GM23338 (cell line): ENCODE measurements at regions not wholly inside any gene's neighbourhood (a gene's known extent, or its start where the extent isn't known, plus 50 kb on each side); places are given as distances from the start of the nearest gene placed in this dataset.

Source experiments
- ATAC-seq: fragments of 200-7000 bp; cut with Tn5 transposase; 3 replicates; pipeline ENCODE4 v1.9.1; 2020
- DNase-seq: peaks from one replicate; pipeline ENCODE4 v3.0.0-alpha.2; 2015; ENCODE audit warnings: low spot score
- H2AFZ ChIP-seq: fragments of 200-600 bp; sonication (generic); 2 replicates; pipeline ENCODE4 v1.8.0; 2016; ENCODE audit warnings: antibody characterized with exemption, mild to moderate bottlenecking, moderate library complexity
- H3F3A ChIP-seq: fragments of 200-600 bp; sonication (generic); replicated peaks from 2 replicates; pipeline ENCODE4 v1.8.0; 2017; ENCODE audit warnings: antibody characterized with exemption, mixed run types, low read depth
- H3K27ac ChIP-seq: fragments of 200-600 bp; sonication (generic); 2 replicates; pipeline ENCODE4 v1.6.1; 2016; ENCODE audit warnings: low read depth
- H3K27me3 ChIP-seq: fragments of 200-600 bp; sonication (generic); 2 replicates; pipeline ENCODE4 v1.8.0; 2016; ENCODE audit warnings: mild to moderate bottlenecking, mixed run types, moderate library complexity; ENCODE audit not compliant: insufficient read depth
- H3K36me3 ChIP-seq: fragments of 200-600 bp; sonication (generic); 2 replicates; pipeline ENCODE4 v1.8.0; 2016; ENCODE audit warnings: mild to moderate bottlenecking; ENCODE audit not compliant: insufficient read depth
- H3K4me1 ChIP-seq: fragments of 200-600 bp; sonication (generic); 2 replicates; pipeline ENCODE4 v1.8.0; 2016; ENCODE audit warnings: mild to moderate bottlenecking, moderate library complexity; ENCODE audit not compliant: insufficient read depth
- H3K4me2 ChIP-seq: fragments of 200-600 bp; sonication (generic); 2 replicates; pipeline ENCODE4 v1.7.1; 2017; ENCODE audit warnings: mixed run types
- H3K4me3 ChIP-seq: fragments of 200-600 bp; sonication (generic); 2 replicates; pipeline ENCODE4 v1.6.1; 2016; ENCODE audit warnings: mixed run types
- H3K79me2 ChIP-seq: fragments of 200-600 bp; sonication (generic); replicated peaks from 2 replicates; pipeline ENCODE4 v1.8.0; 2017; ENCODE audit warnings: mild to moderate bottlenecking; ENCODE audit not compliant: insufficient read depth
- H3K9me2 ChIP-seq: fragments of 200-600 bp; sonication (generic); 2 replicates; pipeline ENCODE4 v1.8.0; 2017; ENCODE audit not compliant: insufficient read depth
- H4K20me1 ChIP-seq: fragments of 200-600 bp; sonication (generic); replicated peaks from 2 replicates; pipeline ENCODE4 v1.8.0; 2017; ENCODE audit warnings: mild to moderate bottlenecking; ENCODE audit not compliant: insufficient read depth
- H3K27ac Mint-ChIP-seq: 2 replicates; pipeline ENCODE4 v1.8.0; 2020; ENCODE audit warnings: inconsistent platforms, mild to moderate bottlenecking, moderate library complexity, mixed read lengths
- H3K27me3 Mint-ChIP-seq: 3 replicates; pipeline ENCODE4 v1.8.0; 2022; ENCODE audit warnings: low read depth, mild to moderate bottlenecking, moderate library complexity, mixed read lengths, inconsistent platforms; ENCODE audit not compliant: insufficient read depth, poor library complexity
- H3K36me3 Mint-ChIP-seq: 3 replicates; pipeline ENCODE4 v1.8.0; 2021; ENCODE audit warnings: low read depth, mild to moderate bottlenecking, inconsistent platforms, moderate library complexity, mixed read lengths
- H3K4me1 Mint-ChIP-seq: 3 replicates; pipeline ENCODE4 v1.8.0; 2020; ENCODE audit warnings: mild to moderate bottlenecking, inconsistent platforms, mixed read lengths
- H3K4me3 Mint-ChIP-seq: 3 replicates; pipeline ENCODE4 v1.8.0; 2021; ENCODE audit warnings: moderate library complexity, mild to moderate bottlenecking, inconsistent platforms, mixed read lengths
- H3K9me3 Mint-ChIP-seq: 3 replicates; pipeline ENCODE4 v1.8.0; 2020; ENCODE audit warnings: moderate library complexity, mild to moderate bottlenecking, inconsistent platforms, mixed read lengths
- CREB1 ChIP-seq: fragments of 250-450 bp; sonication (Bioruptor Pico); IDR thresholded peaks from 2 replicates; pipeline ENCODE4 v1.5.0; 2020; ENCODE audit warnings: low read depth, mild to moderate bottlenecking, moderate library complexity
- CTCF ChIP-seq, 2 experiments: fragments of 200-600 bp in 1 of 2; sonication (generic) in 1 of 2; conservative IDR thresholded peaks; 2 replicates each; pipeline versions ENCODE4 v1.5.1 to v1.6.1; 2016 to 2017; ENCODE audit warnings: antibody characterized with exemption in 2 of 2, low read depth in 2 of 2, mild to moderate bottlenecking in 2 of 2, moderate library complexity in 1 of 2
- JUNB ChIP-seq: IDR thresholded peaks from one replicate; pipeline ENCODE4 v1.6.1; 2016; ENCODE audit warnings: antibody characterized with exemption; ENCODE audit not compliant: unreplicated experiment
- NANOG ChIP-seq: IDR thresholded peaks from 2 replicates; pipeline ENCODE4 v1.6.1; 2016; ENCODE audit warnings: antibody characterized with exemption, borderline replicate concordance
- STAT1 ChIP-seq: IDR thresholded peaks from one replicate; pipeline ENCODE4 v1.6.1; 2016; ENCODE audit warnings: antibody characterized with exemption; ENCODE audit not compliant: unreplicated experiment
- ZNF114 ChIP-seq: fragments of 250-450 bp; sonication (Bioruptor Pico); IDR thresholded peaks from 2 replicates; pipeline ENCODE4 v1.5.0; 2020; ENCODE audit warnings: mild to moderate bottlenecking, moderate library complexity
- ZNF331 ChIP-seq: fragments of 250-450 bp; sonication (Bioruptor Pico); IDR thresholded peaks from 2 replicates; pipeline ENCODE4 v1.5.0; 2020; ENCODE audit warnings: low read depth, mild to moderate bottlenecking, moderate library complexity
- ZNF462 ChIP-seq: fragments of 250-450 bp; sonication (Bioruptor Pico); IDR thresholded peaks from 2 replicates; pipeline ENCODE4 v1.5.0; 2020; ENCODE audit warnings: mild to moderate bottlenecking, moderate library complexity
- TF ChIP-seq, protein P1 (sequence below): IDR thresholded peaks from 2 replicates; pipeline ENCODE4 v1.6.1; 2016; ENCODE audit warnings: antibody characterized with exemption

- TF ChIP-seq ZNF462 (no peak), NANOG (no peak), JUNB (no peak), ZNF331 (CRISPR knock-in tag) (no peak), STAT1 (no peak), CTCF (conservative IDR thresholded peaks at IDR 0.05; ENCODE audit: low read depth in 2 of 2) (no peak), ZNF114 (CRISPR knock-in tag) (no peak)
- TF ChIP-seq, protein P1, sequence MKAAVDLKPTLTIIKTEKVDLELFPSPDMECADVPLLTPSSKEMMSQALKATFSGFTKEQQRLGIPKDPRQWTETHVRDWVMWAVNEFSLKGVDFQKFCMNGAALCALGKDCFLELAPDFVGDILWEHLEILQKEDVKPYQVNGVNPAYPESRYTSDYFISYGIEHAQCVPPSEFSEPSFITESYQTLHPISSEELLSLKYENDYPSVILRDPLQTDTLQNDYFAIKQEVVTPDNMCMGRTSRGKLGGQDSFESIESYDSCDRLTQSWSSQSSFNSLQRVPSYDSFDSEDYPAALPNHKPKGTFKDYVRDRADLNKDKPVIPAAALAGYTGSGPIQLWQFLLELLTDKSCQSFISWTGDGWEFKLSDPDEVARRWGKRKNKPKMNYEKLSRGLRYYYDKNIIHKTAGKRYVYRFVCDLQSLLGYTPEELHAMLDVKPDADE = no peak
Measured at GRCh38 chr1:215479567-215479966, 87.5 kb upstream of the KCTD3 start (continued).

- Mint-ChIP-seq H3K4me3 (no peak overlapping the region), H3K9me3 (peaks cover 12% of the 10 kb centered on the region), H3K36me3 (peaks cover 6% of the 10 kb centered on the region; the same call in 1 of the 3 replicates), H3K27ac (no peak overlapping the region), H3K27me3 (no peaks in the 10 kb centered on the region), H3K4me1 (peaks cover 7% of the 10 kb centered on the region; the same call in 2 of the 3 replicates)
- Histone ChIP-seq H2AFZ (no peak overlapping the region), H3K9me2 (no peaks in the 10 kb centered on the region; the same call in 1 of the 2 replicates), H3K27ac (no peak overlapping the region), H3F3A (no peaks in the 10 kb centered on the region), H3K27me3 (no peaks in the 10 kb centered on the region), H3K36me3 (no peaks in the 10 kb centered on the region), H3K79me2 (no peaks in the 10 kb centered on the region), H3K4me3 (no peak overlapping the region), H4K20me1 (no peaks in the 10 kb centered on the region), H3K4me2 (no peak overlapping the region), H3K4me1 (peaks cover 3% of the 10 kb centered on the region; the same call in 1 of the 2 replicates)
- DNase-seq = no peak
- ATAC-seq = no peak
- TF ChIP-seq, protein P1 = no peak
- no peak for TF ChIP-seq CREB1 (CRISPR knock-in tag)
Measured at GRCh38 chr1:215482079-215482478, 85.0 kb upstream of the KCTD3 start.
